ENCODE measurements at regions not wholly inside any gene's neighbourhood (a gene's known extent, or its start where the extent isn't known, plus 50 kb on each side); places are given as distances from the start of the nearest gene placed in this dataset.

- no peak for DNase-seq (ENCODE audit: low spot score in 2 of 2, unreplicated experiment in 2 of 2)
- TF ChIP-seq CTCF (IDR thresholded peaks at IDR 0.05; ENCODE audit: unreplicated experiment): no peak
- Mint-ChIP-seq H3K36me3 (peaks cover 1% of the 10 kb centered on the region), H3K4me1 (peaks cover 8% of the 10 kb centered on the region), H3K27me3 (ENCODE audit: low read depth) (no peaks in the 10 kb centered on the region), H3K27ac (peak overlapping the region; percentile 30), H3K4me3 (no peak overlapping the region), H3K9me3 (peaks cover 18% of the 10 kb centered on the region)
These were observed 253.9 kb downstream of the IL15 start for GRCh38 chr4:141890279-141890678.

GRCh38 chr4:141891260-141892120 lies 255.1 kb downstream of the IL15 start:
- Mint-ChIP-seq H3K36me3 (no peaks in the 10 kb centered on the region), H3K27me3 (ENCODE audit: low read depth) (no peaks in the 10 kb centered on the region), H3K9me3 (peaks cover 9% of the 10 kb centered on the region), H3K4me1 (peaks cover 8% of the 10 kb centered on the region), H3K27ac (no peak overlapping the region), H3K4me3 (no peak overlapping the region)
- DNase-seq (ENCODE audit: low spot score in 2 of 2, unreplicated experiment in 2 of 2): no peak
- no peak for TF ChIP-seq CTCF (IDR thresholded peaks at IDR 0.05; ENCODE audit: unreplicated experiment)

- no peaks in the 10 kb centered on the region for H3K36me3 Mint-ChIP-seq
These were observed 260.3 kb downstream of the IL15 start for GRCh38 chr4:141896687-141897086.

GRCh38 chr4:141898346-141898745 lies 262.0 kb downstream of the IL15 start:
- no peaks in the 10 kb centered on the region for H3K27me3 Mint-ChIP-seq (ENCODE audit: low read depth)
- no peak for DNase-seq (ENCODE audit: low spot score in 2 of 2, unreplicated experiment in 2 of 2)
- no peak for TF ChIP-seq CTCF (IDR thresholded peaks at IDR 0.05; ENCODE audit: unreplicated experiment)
- peaks cover 44% of the 10 kb centered on the region for H3K4me1 Mint-ChIP-seq
- peaks cover 2% of the 10 kb centered on the region for H3K36me3 Mint-ChIP-seq
- H3K9me3 Mint-ChIP-seq: peaks cover 4% of the 10 kb centered on the region
- H3K27ac Mint-ChIP-seq: peak overlapping the region; percentile 90
- no peak overlapping the region for H3K4me3 Mint-ChIP-seq

More at GRCh38 chr4:141896687-141897086, 260.3 kb downstream of the IL15 start:
- TF ChIP-seq CTCF (IDR thresholded peaks at IDR 0.05; ENCODE audit: unreplicated experiment): no peak
- H3K9me3 Mint-ChIP-seq: no peaks in the 10 kb centered on the region
- no peak overlapping the region for H3K4me3 Mint-ChIP-seq
- H3K27me3 Mint-ChIP-seq (ENCODE audit: low read depth): no peaks in the 10 kb centered on the region
- no peak for DNase-seq (ENCODE audit: low spot score in 2 of 2, unreplicated experiment in 2 of 2)
- H3K27ac Mint-ChIP-seq: no peak overlapping the region
- H3K4me1 Mint-ChIP-seq: peaks cover 41% of the 10 kb centered on the region

GRCh38 chr4:141899103-141899502 lies 262.7 kb downstream of the IL15 start:
- Mint-ChIP-seq H3K9me3 (peaks cover 4% of the 10 kb centered on the region), H3K27ac (peak overlapping the region; percentile 90), H3K27me3 (ENCODE audit: low read depth) (no peaks in the 10 kb centered on the region), H3K4me1 (peaks cover 44% of the 10 kb centered on the region), H3K36me3 (peaks cover 2% of the 10 kb centered on the region), H3K4me3 (no peak overlapping the region)
- TF ChIP-seq CTCF (IDR thresholded peaks at IDR 0.05; ENCODE audit: unreplicated experiment): no peak
- no peak for DNase-seq (ENCODE audit: low spot score in 2 of 2, unreplicated experiment in 2 of 2)

Data from mesothelial cell of epicardium (in vitro differentiated cells).